ENCODE measurements at regions not wholly inside any gene's neighbourhood (a gene's known extent, or its start where the extent isn't known, plus 50 kb on each side); places are given as distances from the start of the nearest gene placed in this dataset.

- Histone ChIP-seq H3K9me3 (peaks cover 0 to 100% of the 10 kb centered on the region in 2 donors), H3K4me1 (no peaks in the 10 kb centered on the region), H3K27ac (no peak overlapping the region), H3K4me3 (no peak overlapping the region), H3K27me3 (no peaks in the 10 kb centered on the region), H3K36me3 (no peaks in the 10 kb centered on the region)
- DNase-seq (peak in 1 of 4 donors; percentile 33), ATAC-seq (no peak)
- intact Hi-C loops (cut with DNase I) = loop anchor here in 1 of 2 donors (10.0 kb wide), 1 partner anchor 64 kb away; no protein-coding TSS in a partner anchor
- no peak for TF ChIP-seq CTCF (IDR thresholded peaks at IDR 0.05)
These were observed 226.0 kb downstream of the SNRPN start for GRCh38 chr15:25180606-25181292.

- ATAC-seq (no peak), DNase-seq (peak in 2 of 4 donors; percentile 20 to 58)
- H3K27me3 ChIP-seq = no peaks in the 10 kb centered on the region
- peaks cover 0 to 100% of the 10 kb centered on the region in 2 donors for H3K9me3 ChIP-seq
- H3K4me3 ChIP-seq = no peak overlapping the region
- no peaks in the 10 kb centered on the region for H3K36me3 ChIP-seq
- intact Hi-C loops (cut with DNase I) = loop anchor here in 1 of 2 donors (10.0 kb wide), 1 partner anchor 63 kb away; no protein-coding TSS in a partner anchor
- no peak overlapping the region for H3K27ac ChIP-seq
- TF ChIP-seq CTCF (IDR thresholded peaks at IDR 0.05) = no peak
- no peaks in the 10 kb centered on the region for H3K4me1 ChIP-seq
These were observed 226.7 kb downstream of the SNRPN start for GRCh38 chr15:25181293-25182097.

- DNase-seq (peak in 2 of 4 donors; percentile 20 to 39), ATAC-seq (no peak)
- H3K27ac ChIP-seq = no peak overlapping the region
- no peak overlapping the region for H3K4me3 ChIP-seq
- H3K9me3 ChIP-seq = peaks cover 0 to 100% of the 10 kb centered on the region in 2 donors
- H3K36me3 ChIP-seq = no peaks in the 10 kb centered on the region
- H3K27me3 ChIP-seq = no peaks in the 10 kb centered on the region
- no peaks in the 10 kb centered on the region for H3K4me1 ChIP-seq
- TF ChIP-seq CTCF (IDR thresholded peaks at IDR 0.05) = no peak
- intact Hi-C loops (cut with DNase I) = loop anchor here in 1 of 2 donors (10.0 kb wide), 1 partner anchor 63 kb away; no protein-coding TSS in a partner anchor
These were observed 227.3 kb downstream of the SNRPN start for GRCh38 chr15:25182098-25182478.

- no peak for TF ChIP-seq CTCF (IDR thresholded peaks at IDR 0.05)
- no peak overlapping the region for H3K27ac ChIP-seq
- no peak overlapping the region for H3K4me3 ChIP-seq
- H3K36me3 ChIP-seq = no peaks in the 10 kb centered on the region
- DNase-seq (peak in 2 of 4 donors; percentile 22 to 35), ATAC-seq (no peak)
- no peaks in the 10 kb centered on the region for H3K27me3 ChIP-seq
- intact Hi-C loops (cut with DNase I) = loop anchor here in 1 of 2 donors (10.0 kb wide), 1 partner anchor 62 kb away; no protein-coding TSS in a partner anchor
- peaks cover 0 to 100% of the 10 kb centered on the region in 2 donors for H3K9me3 ChIP-seq
- H3K4me1 ChIP-seq = no peaks in the 10 kb centered on the region
These were observed 228.1 kb downstream of the SNRPN start for GRCh38 chr15:25182736-25183445.
